SK-N-MC (cell line): ENCODE measurements at regions not wholly inside any gene's neighbourhood (a gene's known extent, or its start where the extent isn't known, plus 50 kb on each side); places are given as distances from the start of the nearest gene placed in this dataset.

ENCODE experiments used
- EZH2 ChIP-seq: fragments of 200-600 bp; sonication (generic); IDR thresholded peaks from one replicate; pipeline ENCODE4 v1.6.1; 2017; ENCODE audit warnings: antibody characterized with exemption
- FOXP2 ChIP-seq: optimal IDR thresholded peaks from 2 replicates; pipeline ENCODE3; 2011; ENCODE audit warnings: mild to moderate bottlenecking, moderate library complexity; ENCODE audit not compliant: insufficient read depth; ENCODE audit errors: extremely low read length, control extremely low read depth
- POLR2AphosphoS5 ChIP-seq: IDR thresholded peaks from 2 replicates; pipeline ENCODE4 v1.6.1; 2012; ENCODE audit warnings: mild to moderate bottlenecking, low read depth, low read length, borderline replicate concordance

DNA sequence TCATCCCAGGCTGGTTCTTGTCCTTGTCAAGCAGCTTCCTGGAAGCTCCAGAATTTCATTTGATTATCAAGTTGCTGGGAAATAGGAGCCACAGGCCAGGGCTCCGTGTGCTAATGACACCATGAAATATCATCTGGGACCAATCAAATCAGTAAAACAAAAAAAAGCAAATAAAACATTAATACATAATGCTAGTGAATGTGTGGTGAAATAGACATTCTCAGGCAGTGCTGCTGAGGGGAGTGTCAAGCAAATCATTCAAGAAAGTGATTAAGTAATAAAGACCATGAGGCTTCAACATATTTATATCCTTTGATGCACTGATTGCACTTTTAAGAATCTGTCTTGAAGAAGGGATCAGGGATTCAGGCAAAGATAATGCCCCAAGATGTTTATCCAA, 213.7 kb downstream of the MATN1 start:
- TF ChIP-seq EZH2: no peak
- TF ChIP-seq POLR2AphosphoS5: no peak
- no peak for TF ChIP-seq FOXP2
